Mucosa of rectum (tissue), 2 donors: ENCODE measurements at regions not wholly inside any gene's neighbourhood (a gene's known extent, or its start where the extent isn't known, plus 50 kb on each side); places are given as distances from the start of the nearest gene placed in this dataset.

Experiments used
- H3K27ac ChIP-seq, 2 donors: one replicate each; pipeline ENCODE4 v1.7.0; 2013; ENCODE audit warnings: inconsistent platforms in 2 of 2, low read depth in 2 of 2, low read length in 2 of 2
- H3K27me3 ChIP-seq, 2 donors: one replicate each; pipeline ENCODE4 v1.7.0; 2013; ENCODE audit warnings: low read length in 2 of 2; ENCODE audit not compliant: control insufficient read depth in 2 of 2, insufficient read depth in 2 of 2
- H3K36me3 ChIP-seq, 2 donors: one replicate each; pipeline ENCODE4 v1.7.0; 2013; ENCODE audit warnings: low read length in 2 of 2; ENCODE audit not compliant: control insufficient read depth in 2 of 2, insufficient read depth in 2 of 2
- H3K4me1 ChIP-seq, 2 donors: one replicate each; pipeline ENCODE4 v1.7.0; 2013; ENCODE audit warnings: low read length in 2 of 2, mild to moderate bottlenecking in 1 of 2; ENCODE audit not compliant: control insufficient read depth in 2 of 2, insufficient read depth in 2 of 2
- H3K4me3 ChIP-seq, 2 donors: one replicate each; pipeline ENCODE4 v1.7.0; 2013; ENCODE audit warnings: low read length in 2 of 2
- H3K9ac ChIP-seq, 2 donors: one replicate each; pipeline ENCODE4 v1.7.0; 2013; ENCODE audit warnings: low read length in 2 of 2, low read depth in 1 of 2, mild to moderate bottlenecking in 1 of 2
- H3K9me3 ChIP-seq, 2 donors: one replicate each; pipeline ENCODE4 v1.7.0; 2013; ENCODE audit warnings: low read length in 2 of 2; ENCODE audit not compliant: control insufficient read depth in 2 of 2
- donor health status: healthy.
- donor health status: Normal muscosa, but diverticular disease.

GRCh38 chr1:173275496-173275895 lies 68.4 kb upstream of the TNFSF4 start:
- Histone ChIP-seq H3K4me1 (no peaks in the 10 kb centered on the region), H3K9ac (no peak overlapping the region), H3K27me3 (no peaks in the 10 kb centered on the region), H3K36me3 (no peaks in the 10 kb centered on the region), H3K27ac (no peak overlapping the region), H3K9me3 (no peaks in the 10 kb centered on the region), H3K4me3 (no peak overlapping the region)

GRCh38 chr1:173276922-173277800 lies 70.0 kb upstream of the TNFSF4 start:
- H3K36me3 ChIP-seq = no peaks in the 10 kb centered on the region
- no peak overlapping the region for H3K9ac ChIP-seq

GRCh38 chr1:173280899-173281660 lies 73.9 kb upstream of the TNFSF4 start:
- no peak overlapping the region for H3K27ac ChIP-seq
- no peak overlapping the region for H3K9ac ChIP-seq
- no peaks in the 10 kb centered on the region for H3K27me3 ChIP-seq
- no peaks in the 10 kb centered on the region for H3K4me1 ChIP-seq
- H3K9me3 ChIP-seq = no peaks in the 10 kb centered on the region
- no peaks in the 10 kb centered on the region for H3K36me3 ChIP-seq
- H3K4me3 ChIP-seq = no peak overlapping the region

More at GRCh38 chr1:173276922-173277800, 70.0 kb upstream of the TNFSF4 start:
- no peaks in the 10 kb centered on the region for H3K27me3 ChIP-seq
- no peak overlapping the region for H3K4me3 ChIP-seq
- H3K9me3 ChIP-seq = no peaks in the 10 kb centered on the region
- H3K4me1 ChIP-seq = no peaks in the 10 kb centered on the region
- no peak overlapping the region for H3K27ac ChIP-seq

GRCh38 chr1:173285048-173285447 lies 77.9 kb upstream of the TNFSF4 start:
- Histone ChIP-seq H3K27ac (no peak overlapping the region), H3K4me1 (no peaks in the 10 kb centered on the region), H3K36me3 (no peaks in the 10 kb centered on the region), H3K4me3 (no peak overlapping the region), H3K27me3 (no peaks in the 10 kb centered on the region), H3K9me3 (no peaks in the 10 kb centered on the region), H3K9ac (no peak overlapping the region)

- Histone ChIP-seq H3K4me1 (no peaks in the 10 kb centered on the region), H3K36me3 (no peaks in the 10 kb centered on the region), H3K27me3 (no peaks in the 10 kb centered on the region), H3K27ac (no peak overlapping the region), H3K9me3 (no peaks in the 10 kb centered on the region), H3K4me3 (no peak overlapping the region), H3K9ac (no peak overlapping the region)
These were observed 80.7 kb upstream of the TNFSF4 start for GRCh38 chr1:173287785-173288184.

- no peak overlapping the region for H3K9ac ChIP-seq
- H3K9me3 ChIP-seq = no peaks in the 10 kb centered on the region
- H3K27ac ChIP-seq = no peak overlapping the region
- H3K4me3 ChIP-seq = no peak overlapping the region
- H3K27me3 ChIP-seq = no peaks in the 10 kb centered on the region
- no peaks in the 10 kb centered on the region for H3K4me1 ChIP-seq
- no peaks in the 10 kb centered on the region for H3K36me3 ChIP-seq
These were observed 86.6 kb upstream of the TNFSF4 start for GRCh38 chr1:173293756-173294155.

GRCh38 chr1:173294843-173295242 lies 87.7 kb upstream of the TNFSF4 start:
- Histone ChIP-seq H3K27me3 (no peaks in the 10 kb centered on the region), H3K4me3 (no peak overlapping the region), H3K9ac (no peak overlapping the region), H3K4me1 (no peaks in the 10 kb centered on the region), H3K9me3 (no peaks in the 10 kb centered on the region), H3K36me3 (no peaks in the 10 kb centered on the region), H3K27ac (no peak overlapping the region)

GRCh38 chr1:173295391-173295790 lies 88.3 kb upstream of the TNFSF4 start:
- H3K36me3 ChIP-seq = no peaks in the 10 kb centered on the region
- H3K9me3 ChIP-seq = no peaks in the 10 kb centered on the region
- no peaks in the 10 kb centered on the region for H3K4me1 ChIP-seq

GRCh38 chr1:173295995-173296394 lies 88.9 kb upstream of the TNFSF4 start:
- H3K4me1 ChIP-seq = no peaks in the 10 kb centered on the region
- H3K27ac ChIP-seq = no peak overlapping the region
- no peak overlapping the region for H3K4me3 ChIP-seq
- H3K9ac ChIP-seq = no peak overlapping the region
- H3K36me3 ChIP-seq = no peaks in the 10 kb centered on the region
- H3K27me3 ChIP-seq = no peaks in the 10 kb centered on the region
- no peaks in the 10 kb centered on the region for H3K9me3 ChIP-seq

More at GRCh38 chr1:173295391-173295790, 88.3 kb upstream of the TNFSF4 start:
- H3K9ac ChIP-seq = no peak overlapping the region
- no peaks in the 10 kb centered on the region for H3K27me3 ChIP-seq
- no peak overlapping the region for H3K4me3 ChIP-seq
- no peak overlapping the region for H3K27ac ChIP-seq

GRCh38 chr1:173297798-173298391 lies 90.8 kb upstream of the TNFSF4 start:
- Histone ChIP-seq H3K4me3 (no peak overlapping the region), H3K9me3 (no peaks in the 10 kb centered on the region), H3K27ac (no peak overlapping the region), H3K27me3 (no peaks in the 10 kb centered on the region), H3K9ac (no peak overlapping the region), H3K36me3 (no peaks in the 10 kb centered on the region), H3K4me1 (no peaks in the 10 kb centered on the region)
